HUES6 (cell line): ENCODE measurements at regions not wholly inside any gene's neighbourhood (a gene's known extent, or its start where the extent isn't known, plus 50 kb on each side); places are given as distances from the start of the nearest gene placed in this dataset.
A peak's percentile ranks its signal among the peaks of the same experiment; 100 is the strongest.

Experiments used
- H3K27ac ChIP-seq: 2 replicates; pipeline ENCODE4 v1.7.0; 2013; ENCODE audit warnings: low read depth, mild to moderate bottlenecking, low read length, inconsistent platforms
- H3K27me3 ChIP-seq: 2 replicates; pipeline ENCODE4 v1.6.1; 2013; ENCODE audit warnings: low read length; ENCODE audit not compliant: control insufficient read depth, insufficient read depth
- H3K36me3 ChIP-seq: 2 replicates; pipeline ENCODE4 v1.6.1; 2013; ENCODE audit warnings: low read length; ENCODE audit not compliant: control insufficient read depth, insufficient read depth
- H3K4me1 ChIP-seq: 2 replicates; pipeline ENCODE4 v1.6.1; 2013; ENCODE audit warnings: low read length; ENCODE audit not compliant: control insufficient read depth, insufficient read depth
- H3K4me3 ChIP-seq: 2 replicates; pipeline ENCODE4 v1.5.1; 2013; ENCODE audit warnings: low read depth, low read length
- H3K9ac ChIP-seq: one replicate; pipeline ENCODE4 v1.6.1; 2013; ENCODE audit warnings: mild to moderate bottlenecking, low read length
- H3K9me3 ChIP-seq: 2 replicates; pipeline ENCODE4 v1.6.1; 2013; ENCODE audit warnings: low read depth, low read length; ENCODE audit not compliant: control insufficient read depth, insufficient read depth

DNA sequence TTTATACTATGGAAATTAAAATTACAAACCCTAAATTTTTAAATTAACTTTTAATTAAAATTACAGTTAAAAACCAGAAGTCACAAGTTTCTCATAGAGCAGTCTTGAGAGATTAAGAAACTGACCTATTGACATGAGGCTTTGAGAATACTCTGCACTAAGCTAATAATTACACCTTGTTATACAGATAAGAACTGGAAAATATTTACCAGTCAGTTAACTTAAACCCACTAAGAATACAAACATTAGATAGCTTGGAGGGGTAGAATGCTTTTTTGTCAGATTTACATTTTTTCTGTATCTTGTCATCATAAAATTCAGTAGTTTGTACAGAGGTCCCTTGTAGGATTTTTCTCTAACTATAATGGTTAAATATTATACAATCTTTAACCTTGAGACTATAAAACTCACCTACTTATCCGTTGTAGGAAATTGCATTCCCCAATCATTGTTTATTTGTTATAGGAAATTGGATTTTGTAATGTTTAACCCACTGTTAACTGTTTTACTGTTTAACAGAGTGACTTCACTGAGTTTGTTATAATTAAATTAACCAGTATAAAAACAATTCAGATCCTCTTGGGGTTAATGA is 219.7 kb upstream of the PKDCC start:
- no peaks in the 10 kb centered on the region for H3K36me3 ChIP-seq
- H3K27me3 ChIP-seq, result peaks cover 70% of the 10 kb centered on the region

GRCh38 chr2:41829052-41829451 is 218.8 kb upstream of the PKDCC start:
- Histone ChIP-seq H3K36me3 (no peaks in the 10 kb centered on the region), H3K9me3 (no peaks in the 10 kb centered on the region), H3K4me1 (no peaks in the 10 kb centered on the region), H3K27ac (no peak overlapping the region), H3K27me3 (peaks cover 73% of the 10 kb centered on the region), H3K9ac (no peak overlapping the region), H3K4me3 (no peak overlapping the region)

More for the DNA sequence above, 219.7 kb upstream of the PKDCC start:
- H3K9ac ChIP-seq, result no peak overlapping the region
- H3K9me3 ChIP-seq, result no peaks in the 10 kb centered on the region
- no peak overlapping the region for H3K27ac ChIP-seq
- H3K4me1 ChIP-seq, result no peaks in the 10 kb centered on the region
- H3K4me3 ChIP-seq, result no peak overlapping the region

- no peak overlapping the region for H3K4me3 ChIP-seq
- no peaks in the 10 kb centered on the region for H3K4me1 ChIP-seq
- no peak overlapping the region for H3K27ac ChIP-seq
- no peaks in the 10 kb centered on the region for H3K36me3 ChIP-seq
- peaks cover 74% of the 10 kb centered on the region for H3K27me3 ChIP-seq
- no peak overlapping the region for H3K9ac ChIP-seq
- no peaks in the 10 kb centered on the region for H3K9me3 ChIP-seq
These were observed 217.2 kb upstream of the PKDCC start for GRCh38 chr2:41830600-41830999.

GRCh38 chr2:41832218-41832617 is 215.6 kb upstream of the PKDCC start:
- Histone ChIP-seq H3K36me3 (no peaks in the 10 kb centered on the region), H3K27ac (no peak overlapping the region), H3K9me3 (no peaks in the 10 kb centered on the region), H3K4me1 (no peaks in the 10 kb centered on the region), H3K4me3 (no peak overlapping the region), H3K9ac (no peak overlapping the region), H3K27me3 (peaks cover 59% of the 10 kb centered on the region)

DNA sequence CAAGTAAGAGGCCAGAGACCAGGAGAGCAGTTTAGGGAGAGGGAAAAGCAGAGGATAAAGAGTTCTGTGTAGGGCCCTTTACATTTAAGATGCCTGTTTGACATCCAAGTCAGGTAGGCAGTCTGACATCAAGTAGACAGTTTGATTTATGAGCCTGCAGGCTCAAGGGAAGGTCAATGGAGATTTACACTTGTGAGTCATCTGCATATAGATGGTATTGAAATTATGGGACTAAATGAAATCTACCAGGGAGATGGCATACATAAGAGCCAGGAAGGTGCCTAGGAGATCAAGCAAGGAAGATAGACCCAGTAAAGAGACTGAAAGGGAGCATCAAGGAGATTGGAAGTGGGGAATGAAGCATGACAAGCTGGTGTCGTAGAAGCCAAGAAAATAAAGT is 212.4 kb upstream of the PKDCC start:
- Histone ChIP-seq H3K9me3 (no peaks in the 10 kb centered on the region), H3K27me3 (peaks cover 40% of the 10 kb centered on the region), H3K4me3 (no peak overlapping the region), H3K4me1 (no peaks in the 10 kb centered on the region), H3K27ac (no peak overlapping the region), H3K9ac (no peak overlapping the region), H3K36me3 (no peaks in the 10 kb centered on the region)

- Histone ChIP-seq H3K4me3 (no peak overlapping the region), H3K27ac (no peak overlapping the region), H3K4me1 (peaks cover 4% of the 10 kb centered on the region; the same call in 1 of the 2 replicates), H3K9me3 (no peaks in the 10 kb centered on the region), H3K27me3 (peaks cover 39% of the 10 kb centered on the region), H3K9ac (no peak overlapping the region), H3K36me3 (no peaks in the 10 kb centered on the region)
These were observed 210.9 kb upstream of the PKDCC start for GRCh38 chr2:41836948-41837347.

DNA sequence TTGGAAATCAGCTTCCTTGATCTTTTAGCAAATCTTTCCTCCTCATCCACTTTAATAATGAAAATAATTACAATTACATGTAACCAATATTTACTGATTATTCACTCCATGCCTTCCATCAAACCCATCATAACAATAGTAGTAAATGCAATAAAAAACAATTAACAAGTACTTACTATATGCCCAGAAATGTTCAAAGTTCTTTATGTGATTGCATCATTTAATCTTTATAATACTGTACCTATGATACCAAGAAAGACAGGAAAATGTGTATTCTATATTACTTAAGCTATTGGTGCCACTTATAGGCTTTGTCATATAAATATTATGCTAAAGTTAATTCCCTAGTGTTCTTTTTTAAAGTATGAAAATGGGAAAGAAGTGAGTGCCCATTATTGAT is 210.2 kb upstream of the PKDCC start:
- Histone ChIP-seq H3K4me1 (peaks cover 4% of the 10 kb centered on the region; the same call in 1 of the 2 replicates), H3K9me3 (no peaks in the 10 kb centered on the region), H3K36me3 (no peaks in the 10 kb centered on the region), H3K27ac (no peak overlapping the region), H3K9ac (no peak overlapping the region), H3K27me3 (peaks cover 39% of the 10 kb centered on the region), H3K4me3 (no peak overlapping the region)

GRCh38 chr2:41840702-41841551 is 206.9 kb upstream of the PKDCC start:
- H3K4me1 ChIP-seq, result peaks cover 4% of the 10 kb centered on the region; the same call in 1 of the 2 replicates
- peak overlapping the region; percentile 81 for H3K4me3 ChIP-seq
- no peaks in the 10 kb centered on the region for H3K36me3 ChIP-seq
- H3K27ac ChIP-seq, result no peak overlapping the region
- peaks cover 50% of the 10 kb centered on the region for H3K27me3 ChIP-seq
- peak overlapping the region; percentile 54 for H3K9ac ChIP-seq
- no peaks in the 10 kb centered on the region for H3K9me3 ChIP-seq

DNA sequence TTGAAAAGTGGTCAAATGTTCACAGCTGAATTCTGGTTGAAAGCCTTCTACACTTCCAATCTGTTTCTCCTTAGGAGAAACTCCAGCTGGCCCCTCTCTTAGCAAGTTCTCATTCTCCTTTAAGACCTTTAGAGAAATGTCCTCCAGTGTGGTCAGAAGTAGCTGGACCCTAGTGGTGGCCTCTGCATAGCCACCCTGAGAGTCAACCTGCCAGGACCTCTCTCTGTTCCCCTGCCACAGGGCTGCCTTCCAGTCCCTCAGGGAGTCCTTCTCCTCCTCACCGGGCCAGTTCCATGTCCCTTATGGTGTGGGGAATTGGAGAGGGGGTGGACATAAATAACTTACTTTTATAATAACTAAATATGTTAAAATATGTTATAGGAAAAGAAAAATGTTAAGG is 200.9 kb upstream of the PKDCC start:
- Histone ChIP-seq H3K27me3 (peaks cover 76% of the 10 kb centered on the region), H3K36me3 (no peaks in the 10 kb centered on the region), H3K9ac (no peak overlapping the region), H3K4me3 (no peak overlapping the region), H3K9me3 (no peaks in the 10 kb centered on the region), H3K27ac (no peak overlapping the region), H3K4me1 (no peaks in the 10 kb centered on the region)

DNA sequence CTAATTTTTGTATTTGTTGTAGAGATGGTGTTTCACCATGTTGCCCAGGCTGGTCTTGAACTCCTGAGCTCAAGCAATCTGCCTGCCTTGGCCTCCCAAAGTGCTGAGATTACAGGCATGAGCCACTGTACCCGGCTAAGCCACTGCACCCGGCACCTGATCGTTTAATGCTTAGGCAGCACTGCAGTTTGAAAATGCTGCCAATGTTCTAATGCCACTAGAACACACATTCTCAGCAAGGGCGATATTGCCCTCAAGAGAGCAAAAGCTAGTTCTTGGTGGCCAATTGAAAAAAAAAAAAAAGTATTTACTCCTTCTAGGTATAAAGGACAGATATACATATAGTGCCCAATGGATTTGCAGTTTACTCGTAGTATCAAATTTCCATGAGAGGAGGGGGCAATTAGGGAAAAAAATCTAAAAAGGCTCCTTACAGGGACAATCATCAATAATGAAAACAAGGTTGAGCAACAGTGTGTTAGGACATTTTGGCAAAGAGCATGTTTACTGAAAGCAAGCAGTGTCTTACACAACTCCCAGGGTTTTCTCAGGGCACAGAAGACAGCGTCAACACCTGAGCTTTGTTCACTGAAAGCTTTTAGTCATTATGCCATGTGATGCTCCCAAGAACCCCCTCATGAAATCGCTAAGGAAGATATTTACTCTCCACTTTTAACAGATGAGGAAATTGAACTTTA is 199.9 kb upstream of the PKDCC start:
- Histone ChIP-seq H3K4me1 (no peaks in the 10 kb centered on the region), H3K27ac (no peak overlapping the region), H3K4me3 (no peak overlapping the region), H3K9ac (no peak overlapping the region), H3K9me3 (no peaks in the 10 kb centered on the region), H3K36me3 (no peaks in the 10 kb centered on the region), H3K27me3 (peaks cover 66% of the 10 kb centered on the region)

DNA sequence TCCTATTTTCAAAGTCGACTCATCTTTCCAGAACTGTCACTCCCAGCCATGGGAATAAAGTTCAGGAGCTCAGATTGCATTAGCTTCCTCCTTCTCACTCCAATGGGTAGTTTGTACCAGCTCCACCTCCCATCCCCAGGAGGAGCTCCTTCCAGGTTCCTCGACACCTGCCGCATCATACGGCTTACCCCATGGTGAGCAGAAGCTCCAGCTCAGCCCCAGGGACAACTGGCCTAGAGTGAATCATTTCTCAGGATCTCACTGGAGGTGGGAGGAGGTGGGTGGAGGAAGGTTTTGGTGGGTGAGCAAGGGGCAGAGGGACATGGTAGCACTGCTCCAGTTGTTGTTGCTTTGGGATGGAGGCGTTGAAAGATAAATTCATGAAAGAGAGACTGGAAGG is 196.3 kb upstream of the PKDCC start:
- H3K36me3 ChIP-seq, result no peaks in the 10 kb centered on the region
- no peak overlapping the region for H3K4me3 ChIP-seq
- H3K27ac ChIP-seq, result no peak overlapping the region
- H3K9me3 ChIP-seq, result no peaks in the 10 kb centered on the region
- no peak overlapping the region for H3K9ac ChIP-seq
- no peaks in the 10 kb centered on the region for H3K4me1 ChIP-seq
- H3K27me3 ChIP-seq, result peaks cover 30% of the 10 kb centered on the region
